B cell (primary cell): ENCODE measurements at regions not wholly inside any gene's neighbourhood (a gene's known extent, or its start where the extent isn't known, plus 50 kb on each side); places are given as distances from the start of the nearest gene placed in this dataset.
"Not testable (repeated sequence)": the region's sequence is repeated elsewhere in the genome, so short reads cannot be mapped to it uniquely, and the experiment has no call there.

Experiments used
- ATAC-seq: fragments of 200-7000 bp; cut with Tn5 transposase; one replicate; pipeline ENCODE4 v1.10.0; 2021; ENCODE audit warnings: low read depth, mild to moderate bottlenecking, moderate number of reproducible peaks, moderate library complexity
- CTCF ChIA-PET: fragments of 350-600 bp; sonication (Branson Sonifier 250); formaldehyde crosslinking; loops from one replicate; lab custom pipeline; 2021; ENCODE audit warnings: antibody characterized with exemption, inconsistent platforms; lab: Charles Lee
- POLR2A ChIA-PET: fragments of 350-600 bp; sonication (Branson Sonifier 250); formaldehyde crosslinking; loops from one replicate; lab custom pipeline; 2021; ENCODE audit warnings: antibody characterized with exemption; lab: Charles Lee
- DNase-seq: peaks from one replicate; pipeline ENCODE4 v3.0.0; 2013
- H2AFZ ChIP-seq: 2 replicates; pipeline ENCODE4 v1.6.1; 2012; ENCODE audit warnings: mild to moderate bottlenecking, low read depth, low read length; ENCODE audit not compliant: insufficient read depth, poor library complexity, severe bottlenecking
- H3K27ac ChIP-seq, 2 donors: 1 replicate in 1 of 2; 2 replicates in 1 of 2; pipeline ENCODE4 v1.5.1; 2012 to 2013; ENCODE audit warnings: low read length in 2 of 2, mild to moderate bottlenecking in 2 of 2, moderate library complexity in 1 of 2
- H3K27me3 ChIP-seq, 4 experiments: fragments of 200-600 bp in 1 of 4; sonication (generic) in 1 of 4; replicated peaks in 1 of 4; 1 replicate in 2 of 4; 2 replicates in 2 of 4; pipeline versions ENCODE4 v1.6.1 to v1.7.0; 2013 to 2016; ENCODE audit warnings: low read length in 3 of 4, mild to moderate bottlenecking in 2 of 4, mixed read lengths in 1 of 4, moderate library complexity in 1 of 4; ENCODE audit not compliant: insufficient read depth in 4 of 4, control insufficient read depth in 3 of 4; ENCODE audit errors: control extremely low read depth in 1 of 4
- H3K36me3 ChIP-seq, 2 experiments: replicated peaks in 1 of 2; 1 replicate in 1 of 2; 2 replicates in 1 of 2; pipeline versions ENCODE4 v1.6.1 to v1.7.1; 2013; ENCODE audit warnings: low read length in 1 of 2; ENCODE audit not compliant: insufficient read depth in 2 of 2, control insufficient read depth in 1 of 2; ENCODE audit errors: control extremely low read depth in 1 of 2, extremely low read depth in 1 of 2
- H3K4me1 ChIP-seq, 2 donors: fragments of 200-600 bp in 1 of 2; sonication (generic) in 1 of 2; 1 replicate in 1 of 2; 2 replicates in 1 of 2; pipeline versions ENCODE4 v1.5.1 to v1.6.1; 2013 to 2017; ENCODE audit warnings: low read length in 2 of 2; ENCODE audit not compliant: control insufficient read depth in 2 of 2, insufficient read depth in 2 of 2
- H3K4me2 ChIP-seq: replicated peaks from 2 replicates; pipeline ENCODE3; 2012; ENCODE audit warnings: mild to moderate bottlenecking, low read depth, low read length; ENCODE audit not compliant: poor library complexity, severe bottlenecking
- H3K4me3 ChIP-seq, 5 experiments: fragments of 200-600 bp in 1 of 5; sonication (generic) in 1 of 5; 1 replicate in 3 of 5; 2 replicates in 2 of 5; pipeline versions ENCODE4 v1.5.1 to v1.7.0; 2011 to 2016; ENCODE audit warnings: low read length in 4 of 5, mild to moderate bottlenecking in 4 of 5, low read depth in 2 of 5, control low read depth in 1 of 5, moderate library complexity in 1 of 5; ENCODE audit not compliant: insufficient read depth in 1 of 5; ENCODE audit errors: control extremely low read depth in 1 of 5, extremely low read depth in 1 of 5
- H3K79me2 ChIP-seq: fragments of 200-600 bp; sonication (generic); one replicate; pipeline ENCODE4 v1.6.0; 2016; ENCODE audit warnings: low read length; ENCODE audit not compliant: control insufficient read depth, insufficient read depth
- H3K9ac ChIP-seq: fragments of 200-600 bp; sonication (generic); 2 replicates; pipeline ENCODE4 v1.6.1; 2017; ENCODE audit warnings: mild to moderate bottlenecking, low read length, moderate library complexity
- H3K9me3 ChIP-seq, 3 donors: one replicate each; pipeline versions ENCODE4 v1.6.1 to v1.7.1; 2013; ENCODE audit warnings: low read length in 2 of 3; ENCODE audit not compliant: control insufficient read depth in 2 of 3, insufficient read depth in 1 of 3; ENCODE audit errors: control extremely low read depth in 1 of 3
- H4K20me1 ChIP-seq: 2 replicates; pipeline ENCODE4 v1.6.0; 2012; ENCODE audit warnings: mild to moderate bottlenecking, low read length; ENCODE audit not compliant: insufficient read depth, control insufficient read depth, poor library complexity, severe bottlenecking
- H3K27ac Mint-ChIP-seq: one replicate; pipeline ENCODE4 v1.8.0; 2021; ENCODE audit warnings: mixed read lengths
- H3K27me3 Mint-ChIP-seq: one replicate; pipeline ENCODE4 v1.8.0; 2021; ENCODE audit warnings: mixed read lengths
- H3K4me1 Mint-ChIP-seq: one replicate; pipeline ENCODE4 v1.8.0; 2021; ENCODE audit warnings: mixed read lengths
- H3K4me3 Mint-ChIP-seq: one replicate; pipeline ENCODE4 v1.8.0; 2021; ENCODE audit warnings: mixed read lengths
- H3K9me3 Mint-ChIP-seq: one replicate; pipeline ENCODE4 v1.8.0; 2022; ENCODE audit warnings: mixed read lengths; ENCODE audit not compliant: insufficient read depth
- CTCF ChIP-seq: fragments of 200-600 bp; IDR thresholded peaks from one replicate; pipeline ENCODE4 v1.8.0; 2022; ENCODE audit warnings: antibody characterized with exemption, mild to moderate bottlenecking
- EZH2 ChIP-seq: IDR thresholded peaks from 2 replicates; pipeline ENCODE4 v1.6.1; 2012; ENCODE audit warnings: borderline replicate concordance, low read depth, mild to moderate bottlenecking, moderate library complexity, low read length; ENCODE audit not compliant: insufficient read depth, poor library complexity, severe bottlenecking
- WGBS: methylation state at CpG from one replicate; pipeline ENCODE4 v1.1.5; 2013; ENCODE audit warnings: missing lambda C conversion rate; ENCODE audit not compliant: insufficient coverage; 5-methylcytosine and 5-hydroxymethylcytosine counted together
- intact Hi-C: fragments of 100-400 bp; cut with micrococcal nuclease; formaldehyde crosslinking; loops from one replicate; pipeline ENCODE4 v1.10.0; 2022

GRCh38 chr14:52124791-52125684 is 56.2 kb upstream of the NID2 start:
- H3K4me3 Mint-ChIP-seq, result no peak overlapping the region

GRCh38 chr14:52122163-52122562 is 53.3 kb upstream of the NID2 start:
- H3K9ac ChIP-seq, intact Hi-C loops, H3K9me3 Mint-ChIP-seq, POLR2A ChIA-PET, H3K79me2 ChIP-seq, H3K27ac ChIP-seq, H3K4me3 ChIP-seq, H3K27ac Mint-ChIP-seq, DNase-seq, H3K4me2 ChIP-seq, H4K20me1 ChIP-seq, H2AFZ ChIP-seq, H3K9me3 ChIP-seq, H3K36me3 ChIP-seq, ATAC-seq, H3K27me3 ChIP-seq, H3K4me3 Mint-ChIP-seq: not testable (repeated sequence)
- CTCF ChIA-PET, result interaction anchor here (0.8 kb wide), 1 partner anchor 9 kb away, joined by 3 read pairs; no protein-coding TSS in a partner anchor
- Mint-ChIP-seq H3K27me3 (peaks cover 20% of the 10 kb centered on the region), H3K4me1 (peaks cover 17% of the 10 kb centered on the region)
- WGBS, result 96% methylated on average over 21 of the region's 25 CpGs
- H3K4me1 ChIP-seq, result peaks cover 4 to 11% of the 10 kb centered on the region in 2 donors

More at GRCh38 chr14:52124791-52125684, 56.2 kb upstream of the NID2 start:
- Histone ChIP-seq H3K9me3 (peaks cover 0 to 3% (median 0%) of the 10 kb centered on the region in 3 donors), H2AFZ (no peak overlapping the region), H4K20me1 (no peaks in the 10 kb centered on the region), H3K9ac (no peak overlapping the region), H3K27ac (no peak overlapping the region), H3K27me3 (peaks cover 0 to 3% (median 1%) of the 10 kb centered on the region in 4 experiments), H3K36me3 (no peaks in the 10 kb centered on the region), H3K4me3 (no peak overlapping the region), H3K4me1 (peaks cover 4 to 11% of the 10 kb centered on the region in 2 donors), H3K79me2 (no peaks in the 10 kb centered on the region), H3K4me2 (no peak overlapping the region)
- POLR2A ChIA-PET, result no interaction called here
- TF ChIP-seq CTCF (no peak), EZH2 (no peak)
- Mint-ChIP-seq H3K27me3 (peaks cover 24% of the 10 kb centered on the region), H3K9me3 (no peaks in the 10 kb centered on the region), H3K27ac (no peak overlapping the region), H3K4me1 (peaks cover 19% of the 10 kb centered on the region)
- no peak for ATAC-seq
- CTCF ChIA-PET, result no interaction called here
- intact Hi-C loops, result no loop called here
- 28% methylated on average over 3 of the region's 7 CpGs for WGBS
- DNase-seq, result no peak
